A549 (cell line): ENCODE measurements at regions not wholly inside any gene's neighbourhood (a gene's known extent, or its start where the extent isn't known, plus 50 kb on each side); places are given as distances from the start of the nearest gene placed in this dataset.

ENCODE experiments used
- CEBPB ChIP-seq, 2 experiments: fragments of >200 bp in 1 of 2; sonication (Bioruptor Twin) in 1 of 2; formaldehyde crosslinking in 1 of 2; IDR thresholded peaks; 2 replicates each; pipeline ENCODE4 v1.6.1; 2012 to 2016
- CTCF ChIP-seq: fragments of >200 bp; sonication (Bioruptor Twin); formaldehyde crosslinking; IDR thresholded peaks from 3 replicates; pipeline ENCODE4 v1.5.1; 2016
- NR3C1 ChIP-seq: fragments of >200 bp; sonication (Bioruptor Twin); formaldehyde crosslinking; IDR thresholded peaks from 3 replicates; pipeline ENCODE4 v1.6.1; 2017

- TF ChIP-seq NR3C1 (no peak), CEBPB (IDR thresholded peaks at IDR 0.05) (no peak), CTCF (peak; percentile 73)
Observed at GRCh38 chr9:104386425-104387069, 117.5 kb upstream of the OR13F1 start.
